ENCODE measurements at regions not wholly inside any gene's neighbourhood (a gene's known extent, or its start where the extent isn't known, plus 50 kb on each side); places are given as distances from the start of the nearest gene placed in this dataset.

DNA sequence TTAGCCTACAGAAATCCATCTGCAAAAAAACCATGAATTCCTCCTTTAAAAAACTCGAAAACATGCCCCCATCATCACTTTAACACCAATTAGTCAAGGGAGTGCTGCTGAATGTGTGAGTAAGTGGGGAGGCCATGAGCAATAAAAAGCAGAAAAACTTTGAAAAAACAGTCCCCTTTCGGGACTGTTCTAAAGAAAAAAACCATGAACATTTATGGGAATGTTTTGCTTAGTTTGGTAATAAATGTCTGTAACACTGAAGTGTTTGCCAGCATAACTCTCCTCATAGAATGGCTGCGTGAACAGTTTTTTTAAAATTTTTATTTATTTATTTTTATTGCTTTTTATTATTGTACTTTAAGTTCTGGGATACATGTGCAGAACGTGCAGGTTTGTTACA, 99.4 kb upstream of the TARS1 start:
- Histone ChIP-seq H3K4me1 (peaks cover 0 to 4% of the 10 kb centered on the region in 2 donors), H3K36me3 (no peaks in the 10 kb centered on the region), H3K9me3 (no peaks in the 10 kb centered on the region), H3K27me3 (no peaks in the 10 kb centered on the region), H3K4me3 (no peak overlapping the region), H3K27ac (no peak overlapping the region)
- intact Hi-C loops (cut with DNase I): no loop called here
- DNase-seq: no peak
- no peak for ATAC-seq
- TF ChIP-seq, protein P1, sequence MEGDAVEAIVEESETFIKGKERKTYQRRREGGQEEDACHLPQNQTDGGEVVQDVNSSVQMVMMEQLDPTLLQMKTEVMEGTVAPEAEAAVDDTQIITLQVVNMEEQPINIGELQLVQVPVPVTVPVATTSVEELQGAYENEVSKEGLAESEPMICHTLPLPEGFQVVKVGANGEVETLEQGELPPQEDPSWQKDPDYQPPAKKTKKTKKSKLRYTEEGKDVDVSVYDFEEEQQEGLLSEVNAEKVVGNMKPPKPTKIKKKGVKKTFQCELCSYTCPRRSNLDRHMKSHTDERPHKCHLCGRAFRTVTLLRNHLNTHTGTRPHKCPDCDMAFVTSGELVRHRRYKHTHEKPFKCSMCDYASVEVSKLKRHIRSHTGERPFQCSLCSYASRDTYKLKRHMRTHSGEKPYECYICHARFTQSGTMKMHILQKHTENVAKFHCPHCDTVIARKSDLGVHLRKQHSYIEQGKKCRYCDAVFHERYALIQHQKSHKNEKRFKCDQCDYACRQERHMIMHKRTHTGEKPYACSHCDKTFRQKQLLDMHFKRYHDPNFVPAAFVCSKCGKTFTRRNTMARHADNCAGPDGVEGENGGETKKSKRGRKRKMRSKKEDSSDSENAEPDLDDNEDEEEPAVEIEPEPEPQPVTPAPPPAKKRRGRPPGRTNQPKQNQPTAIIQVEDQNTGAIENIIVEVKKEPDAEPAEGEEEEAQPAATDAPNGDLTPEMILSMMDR (IDR thresholded peaks at IDR 0.05): no peak

DNA sequence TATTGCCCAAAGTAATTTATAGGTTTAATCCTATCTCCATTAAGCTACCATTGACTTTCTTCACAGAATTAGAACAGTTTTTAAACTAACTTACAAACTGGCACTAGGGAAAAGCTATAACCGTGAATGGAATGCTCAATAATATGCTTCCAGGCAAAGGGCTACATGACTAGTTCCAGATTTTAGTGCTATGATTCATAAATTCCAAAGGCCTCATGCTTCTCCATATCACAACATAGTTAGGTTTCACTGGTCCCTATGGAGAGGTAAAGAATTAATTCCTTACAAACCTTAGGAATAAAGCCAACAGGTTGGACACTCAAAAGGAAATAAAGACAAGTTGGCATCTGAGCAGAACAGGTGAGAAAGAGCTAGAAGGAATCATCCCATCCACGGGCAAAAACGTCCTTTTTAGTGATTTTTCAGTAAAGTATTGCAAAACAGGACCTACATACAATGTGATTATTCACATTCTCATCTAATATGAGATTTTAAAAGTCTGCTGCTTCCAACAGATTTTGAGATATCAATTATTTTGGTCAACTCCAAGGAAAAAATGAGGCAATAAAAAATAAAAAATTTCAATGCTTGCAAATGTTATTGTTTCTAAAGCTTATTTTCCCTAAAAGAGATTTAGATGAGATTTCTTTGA, 97.0 kb upstream of the TARS1 start:
- DNase-seq: no peak
- intact Hi-C loops (cut with DNase I): no loop called here

GRCh38 chr5:33346534-33346933, 94.2 kb upstream of the TARS1 start:
- Histone ChIP-seq H3K9me3 (no peaks in the 10 kb centered on the region), H3K27me3 (no peaks in the 10 kb centered on the region), H3K36me3 (no peaks in the 10 kb centered on the region), H3K4me1 (no peaks in the 10 kb centered on the region), H3K4me3 (no peak overlapping the region), H3K27ac (no peak overlapping the region)
- ATAC-seq (no peak), DNase-seq (no peak)
- TF ChIP-seq, protein P1 (IDR thresholded peaks at IDR 0.05): no peak
- intact Hi-C loops (cut with DNase I): no loop called here

More for the DNA sequence above, 97.0 kb upstream of the TARS1 start:
- peak; percentile 34 for ATAC-seq
- H3K4me1 ChIP-seq: peaks cover 0 to under 1% of the 10 kb centered on the region in 2 donors
- H3K9me3 ChIP-seq: no peaks in the 10 kb centered on the region
- H3K4me3 ChIP-seq: no peak overlapping the region
- H3K27ac ChIP-seq: peak overlapping the region in 1 of 2 donors; percentile 22
- H3K36me3 ChIP-seq: no peaks in the 10 kb centered on the region
- H3K27me3 ChIP-seq: no peaks in the 10 kb centered on the region
- TF ChIP-seq, protein P1 (IDR thresholded peaks at IDR 0.05): no peak

- Histone ChIP-seq H3K36me3 (no peaks in the 10 kb centered on the region), H3K27ac (peak overlapping the region in 1 of 2 donors; percentile 49), H3K4me3 (no peak overlapping the region), H3K9me3 (peaks cover 0 to 8% of the 10 kb centered on the region in 2 donors), H3K27me3 (no peaks in the 10 kb centered on the region), H3K4me1 (peaks cover 8 to 28% of the 10 kb centered on the region in 2 donors)
- ATAC-seq (no peak), DNase-seq (no peak)
- intact Hi-C loops (cut with DNase I): no loop called here
- TF ChIP-seq, protein P1 (IDR thresholded peaks at IDR 0.05): no peak
These were observed 79.0 kb upstream of the TARS1 start for GRCh38 chr5:33361781-33362180.

DNA sequence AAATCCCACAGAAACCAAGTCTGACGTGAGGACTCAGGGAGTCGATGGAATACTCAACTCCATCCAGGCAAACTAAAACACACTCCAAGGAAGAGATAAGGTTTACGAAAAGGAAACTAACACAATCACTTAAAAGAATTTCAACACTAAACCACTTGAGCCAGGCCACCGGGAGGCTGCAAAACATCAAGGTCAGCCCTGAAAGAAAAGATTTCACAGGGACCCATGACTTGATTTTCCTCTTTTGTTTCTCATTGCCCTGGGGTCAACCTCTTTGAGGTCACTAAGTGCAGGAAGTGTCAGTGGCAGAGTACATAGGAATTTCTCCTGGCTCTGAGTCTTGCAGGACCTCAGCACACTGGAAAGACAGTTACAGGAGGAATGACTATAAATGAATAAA, 77.8 kb upstream of the TARS1 start:
- Histone ChIP-seq H3K9me3 (peaks cover 0 to 8% of the 10 kb centered on the region in 2 donors), H3K4me3 (no peak overlapping the region), H3K4me1 (peaks cover 8 to 28% of the 10 kb centered on the region in 2 donors), H3K36me3 (no peaks in the 10 kb centered on the region), H3K27ac (peak overlapping the region; percentile 49 to 58), H3K27me3 (no peaks in the 10 kb centered on the region)
- peak; percentile 83 for ATAC-seq
- TF ChIP-seq, protein P1 (IDR thresholded peaks at IDR 0.05): no peak
- intact Hi-C loops (cut with DNase I): no loop called here
- peak in 1 of 4 donors; percentile 35 for DNase-seq
